CD4-positive, alpha-beta T cell (primary cell): ENCODE measurements at regions not wholly inside any gene's neighbourhood (a gene's known extent, or its start where the extent isn't known, plus 50 kb on each side); places are given as distances from the start of the nearest gene placed in this dataset.
"Not testable (repeated sequence)": the region's sequence is repeated elsewhere in the genome, so short reads cannot be mapped to it uniquely, and the experiment has no call there.

ENCODE experiments used
- ATAC-seq: fragments of 200-7000 bp; cut with Tn5 transposase; one replicate; pipeline ENCODE4 v1.10.0; 2022; ENCODE audit warnings: mild to moderate bottlenecking; ENCODE audit not compliant: poor library complexity
- CTCF ChIA-PET: fragments of 350-600 bp; sonication (Branson Sonifier 250); formaldehyde crosslinking; loops from one replicate; lab custom pipeline; 2021; ENCODE audit warnings: antibody characterized with exemption, inconsistent platforms; lab: Charles Lee
- POLR2A ChIA-PET: fragments of 350-600 bp; sonication (Branson Sonifier 250); formaldehyde crosslinking; loops from one replicate; lab custom pipeline; 2021; ENCODE audit warnings: antibody characterized with exemption, inconsistent platforms; lab: Charles Lee
- DNase-seq, 14 experiments: peaks; one replicate each; pipeline ENCODE4 v3.0.0-alpha.2; 2013 to 2020; ENCODE audit warnings: mixed read lengths in 2 of 14
- H3K27ac ChIP-seq, 2 donors: one replicate each; pipeline versions ENCODE4 v1.5.1 to v1.7.0; 2013; ENCODE audit warnings: low read length in 2 of 2, low read depth in 1 of 2, mild to moderate bottlenecking in 1 of 2
- H3K27me3 ChIP-seq, 2 experiments: 1 replicate in 1 of 2; 2 replicates in 1 of 2; pipeline versions ENCODE4 v1.6.1 to v1.7.0; 2013; ENCODE audit warnings: low read length in 2 of 2, control low read depth in 1 of 2, mild to moderate bottlenecking in 1 of 2, moderate library complexity in 1 of 2; ENCODE audit not compliant: insufficient read depth in 2 of 2, control insufficient read depth in 1 of 2
- H3K36me3 ChIP-seq: one replicate; pipeline ENCODE4 v1.6.1; 2013; ENCODE audit warnings: low read length, control low read depth; ENCODE audit not compliant: insufficient read depth
- H3K4me1 ChIP-seq: one replicate; pipeline ENCODE4 v1.6.1; 2013; ENCODE audit warnings: low read length, control low read depth; ENCODE audit not compliant: insufficient read depth
- H3K4me3 ChIP-seq: one replicate; pipeline ENCODE4 v1.5.1; 2013; ENCODE audit warnings: mild to moderate bottlenecking, low read length, moderate library complexity
- H3K9me3 ChIP-seq, 2 experiments: 1 replicate in 1 of 2; 2 replicates in 1 of 2; pipeline versions ENCODE4 v1.6.1 to v1.7.0; 2013; ENCODE audit warnings: low read length in 2 of 2, mild to moderate bottlenecking in 2 of 2, control low read depth in 1 of 2, moderate library complexity in 1 of 2; ENCODE audit not compliant: control insufficient read depth in 1 of 2, insufficient read depth in 1 of 2
- H3K27ac Mint-ChIP-seq: one replicate; pipeline ENCODE4 v1.8.0; 2020; ENCODE audit warnings: mixed read lengths
- H3K27me3 Mint-ChIP-seq: one replicate; pipeline ENCODE4 v1.8.0; 2021; ENCODE audit warnings: mixed read lengths
- H3K36me3 Mint-ChIP-seq: one replicate; pipeline ENCODE4 v1.8.0; 2021; ENCODE audit warnings: low read depth, mixed read lengths
- H3K4me1 Mint-ChIP-seq: one replicate; pipeline ENCODE4 v1.8.0; 2021; ENCODE audit warnings: low read depth, mixed read lengths
- H3K4me3 Mint-ChIP-seq: one replicate; pipeline ENCODE4 v1.8.0; 2020; ENCODE audit warnings: mild to moderate bottlenecking, mixed read lengths
- H3K9me3 Mint-ChIP-seq: one replicate; pipeline ENCODE4 v1.8.0; 2020; ENCODE audit warnings: mixed read lengths
- intact Hi-C, 2 experiments: fragments of 100-400 bp; cut with DNase I in 1 of 2; cut with micrococcal nuclease in 1 of 2; formaldehyde crosslinking; loops; one replicate each; pipeline versions ENCODE4 v1.15.1 to v1.9.0; 2023 to 2025; cut with DNase I, micrococcal nuclease
- TF ChIP-seq, protein P1 (sequence below): fragments of 200-600 bp; IDR thresholded peaks from one replicate; pipeline ENCODE4 v1.8.0; 2022; ENCODE audit warnings: antibody characterized with exemption, mild to moderate bottlenecking

DNA sequence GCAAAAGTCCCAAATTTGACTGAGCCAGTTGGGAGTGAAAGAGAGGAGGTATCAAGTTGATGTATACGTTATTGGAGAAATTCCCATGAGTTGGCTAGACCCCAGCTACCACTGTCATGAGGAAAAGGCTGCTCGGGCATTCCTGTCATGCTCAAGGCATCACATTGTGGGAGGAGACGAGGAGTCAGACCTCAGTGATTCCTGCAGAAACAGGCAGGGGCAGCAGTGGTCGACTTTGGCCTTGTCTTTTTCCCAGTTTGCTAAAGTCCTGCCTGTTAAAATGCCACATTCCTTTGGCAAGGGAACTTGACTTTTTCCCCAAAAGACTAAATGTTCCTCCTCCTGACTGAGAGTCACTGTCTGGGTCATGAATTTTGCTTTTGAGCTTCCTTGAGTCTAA lies 295.5 kb upstream of the HS3ST5 start:
- H3K9me3 Mint-ChIP-seq = peaks cover 2% of the 10 kb centered on the region
- ATAC-seq = no peak
- no peaks in the 10 kb centered on the region for H3K36me3 Mint-ChIP-seq
- Histone ChIP-seq H3K27ac (no peak overlapping the region), H3K27me3 (no peaks in the 10 kb centered on the region), H3K4me3 (no peak overlapping the region), H3K9me3 (peaks cover 0 to 6% of the 10 kb centered on the region in 2 experiments), H3K36me3 (no peaks in the 10 kb centered on the region), H3K4me1 (no peaks in the 10 kb centered on the region)
- H3K27me3 Mint-ChIP-seq = no peaks in the 10 kb centered on the region
- no peak overlapping the region for H3K4me3 Mint-ChIP-seq
- ChIA-PET POLR2A (no interaction called here), CTCF (no interaction called here)
- TF ChIP-seq, protein P1, sequence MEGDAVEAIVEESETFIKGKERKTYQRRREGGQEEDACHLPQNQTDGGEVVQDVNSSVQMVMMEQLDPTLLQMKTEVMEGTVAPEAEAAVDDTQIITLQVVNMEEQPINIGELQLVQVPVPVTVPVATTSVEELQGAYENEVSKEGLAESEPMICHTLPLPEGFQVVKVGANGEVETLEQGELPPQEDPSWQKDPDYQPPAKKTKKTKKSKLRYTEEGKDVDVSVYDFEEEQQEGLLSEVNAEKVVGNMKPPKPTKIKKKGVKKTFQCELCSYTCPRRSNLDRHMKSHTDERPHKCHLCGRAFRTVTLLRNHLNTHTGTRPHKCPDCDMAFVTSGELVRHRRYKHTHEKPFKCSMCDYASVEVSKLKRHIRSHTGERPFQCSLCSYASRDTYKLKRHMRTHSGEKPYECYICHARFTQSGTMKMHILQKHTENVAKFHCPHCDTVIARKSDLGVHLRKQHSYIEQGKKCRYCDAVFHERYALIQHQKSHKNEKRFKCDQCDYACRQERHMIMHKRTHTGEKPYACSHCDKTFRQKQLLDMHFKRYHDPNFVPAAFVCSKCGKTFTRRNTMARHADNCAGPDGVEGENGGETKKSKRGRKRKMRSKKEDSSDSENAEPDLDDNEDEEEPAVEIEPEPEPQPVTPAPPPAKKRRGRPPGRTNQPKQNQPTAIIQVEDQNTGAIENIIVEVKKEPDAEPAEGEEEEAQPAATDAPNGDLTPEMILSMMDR = no peak
- intact Hi-C loops = no loop called here
- DNase-seq = no peak
- no peaks in the 10 kb centered on the region for H3K4me1 Mint-ChIP-seq
- no peak overlapping the region for H3K27ac Mint-ChIP-seq

DNA sequence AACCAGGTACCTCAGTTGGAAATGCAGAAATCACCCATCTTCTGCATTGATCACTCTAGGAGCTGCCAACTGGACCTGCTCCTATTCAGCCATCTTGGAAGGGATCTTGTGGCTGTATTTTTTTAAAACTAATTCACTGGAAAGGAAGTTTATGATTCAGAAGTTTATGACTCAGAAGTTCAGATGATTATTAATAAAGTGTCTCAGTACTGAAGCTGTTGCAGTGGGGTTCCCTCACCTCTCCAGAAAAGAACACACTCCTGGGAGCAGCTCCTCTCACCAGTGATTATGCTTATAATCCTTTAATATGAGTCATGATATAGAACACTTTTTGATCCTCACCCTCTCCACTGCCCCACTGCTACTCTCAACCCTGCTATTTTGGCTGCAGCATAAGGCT lies 291.2 kb upstream of the HS3ST5 start:
- ATAC-seq (no peak), DNase-seq (no peak)
- Histone ChIP-seq H3K9me3 (peaks cover 0 to 6% of the 10 kb centered on the region in 2 experiments), H3K27ac (no peak overlapping the region), H3K36me3 (no peaks in the 10 kb centered on the region), H3K27me3 (no peaks in the 10 kb centered on the region), H3K4me3 (no peak overlapping the region), H3K4me1 (no peaks in the 10 kb centered on the region)
- H3K36me3 Mint-ChIP-seq = no peaks in the 10 kb centered on the region
- no peaks in the 10 kb centered on the region for H3K4me1 Mint-ChIP-seq
- intact Hi-C loops = no loop called here
- H3K27me3 Mint-ChIP-seq = no peaks in the 10 kb centered on the region
- no peak overlapping the region for H3K27ac Mint-ChIP-seq
- ChIA-PET POLR2A (no interaction called here), CTCF (no interaction called here)
- no peak overlapping the region for H3K4me3 Mint-ChIP-seq
- TF ChIP-seq, protein P1 = no peak
- peaks cover 13% of the 10 kb centered on the region for H3K9me3 Mint-ChIP-seq

- POLR2A ChIA-PET, H3K4me3 Mint-ChIP-seq, H3K27me3 Mint-ChIP-seq, ATAC-seq, H3K27ac Mint-ChIP-seq, H3K27me3 ChIP-seq, H3K36me3 Mint-ChIP-seq, H3K9me3 ChIP-seq, H3K4me1 ChIP-seq, H3K4me1 Mint-ChIP-seq, DNase-seq, H3K36me3 ChIP-seq, H3K4me3 ChIP-seq, CTCF ChIA-PET, intact Hi-C loops, H3K27ac ChIP-seq: not testable (repeated sequence)
- H3K9me3 Mint-ChIP-seq = peaks cover 16% of the 10 kb centered on the region
Measured at GRCh38 chr6:114626226-114626625, 283.4 kb upstream of the HS3ST5 start.

GRCh38 chr6:114619621-114620200 lies 276.9 kb upstream of the HS3ST5 start:
- Mint-ChIP-seq H3K36me3 (no peaks in the 10 kb centered on the region), H3K4me1 (no peaks in the 10 kb centered on the region), H3K27ac (no peak overlapping the region), H3K27me3 (no peaks in the 10 kb centered on the region), H3K4me3 (no peak overlapping the region), H3K9me3 (peaks cover 4% of the 10 kb centered on the region)
- POLR2A ChIA-PET = interaction anchor here (0.6 kb wide), 1 partner anchor 46 kb away, joined by 4 read pairs; no protein-coding TSS in a partner anchor
- ATAC-seq (no peak), DNase-seq (no peak)
- Histone ChIP-seq H3K27ac (no peak overlapping the region), H3K36me3 (no peaks in the 10 kb centered on the region), H3K27me3 (no peaks in the 10 kb centered on the region), H3K4me1 (no peaks in the 10 kb centered on the region), H3K4me3 (no peak overlapping the region), H3K9me3 (peaks cover 0 to 4% of the 10 kb centered on the region in 2 experiments)
- TF ChIP-seq, protein P1 = no peak
- CTCF ChIA-PET = no interaction called here
- intact Hi-C loops = no loop called here
